Bronchial epithelial cell (primary cell): ENCODE measurements at regions not wholly inside any gene's neighbourhood (a gene's known extent, or its start where the extent isn't known, plus 50 kb on each side); places are given as distances from the start of the nearest gene placed in this dataset.

Experiments used
- DNase-seq: peaks from one replicate; pipeline ENCODE4 v3.0.0-alpha.2; 2010; ENCODE audit warnings: low read depth
- FAIRE-seq: peaks from 2 replicates; lab custom pipeline; 2011; peaks lifted over from hg19 to GRCh38; lab: Jason Lieb, UNC
- H3K27me3 ChIP-seq: 2 replicates; pipeline ENCODE4 v1.5.1; 2011; ENCODE audit warnings: low read length; ENCODE audit not compliant: control insufficient read depth, insufficient read depth
- H3K36me3 ChIP-seq: 2 replicates; pipeline ENCODE4 v1.5.1; 2011; ENCODE audit warnings: low read length; ENCODE audit not compliant: control insufficient read depth, insufficient read depth
- H3K4me3 ChIP-seq: 2 replicates; pipeline ENCODE4 v1.5.1; 2011; ENCODE audit warnings: mild to moderate bottlenecking, low read depth, low read length, control low read depth
- TF ChIP-seq, protein P1 (sequence below): IDR thresholded peaks from 2 replicates; pipeline ENCODE4 v1.5.1; 2011; ENCODE audit warnings: mild to moderate bottlenecking, moderate library complexity, low read length, control low read depth, inconsistent platforms; ENCODE audit not compliant: insufficient read depth, severe bottlenecking

DNA sequence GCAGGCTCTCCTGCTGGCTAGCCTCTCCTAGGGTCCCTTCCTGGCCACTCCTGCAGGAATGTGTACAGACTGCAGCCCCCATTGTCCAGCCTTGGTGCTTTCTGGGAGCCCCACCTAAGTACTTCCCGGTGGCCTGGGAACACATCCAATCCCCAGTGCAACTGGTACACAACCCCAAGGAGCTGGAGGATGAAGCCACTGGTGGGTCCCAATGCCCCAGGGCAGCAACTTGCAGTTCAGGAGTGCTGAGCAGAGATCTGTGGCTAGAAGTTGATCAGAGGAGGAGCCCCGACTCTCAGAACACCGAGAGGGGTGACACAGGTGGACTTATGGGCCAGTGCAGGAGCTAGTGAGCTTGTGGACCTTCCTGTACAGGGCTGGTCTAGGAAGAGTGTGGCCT, 1093.7 kb upstream of the ACO1 start:
- Histone ChIP-seq H3K27me3 (no peaks in the 10 kb centered on the region), H3K4me3 (no peak overlapping the region), H3K36me3 (no peaks in the 10 kb centered on the region)
- TF ChIP-seq, protein P1, sequence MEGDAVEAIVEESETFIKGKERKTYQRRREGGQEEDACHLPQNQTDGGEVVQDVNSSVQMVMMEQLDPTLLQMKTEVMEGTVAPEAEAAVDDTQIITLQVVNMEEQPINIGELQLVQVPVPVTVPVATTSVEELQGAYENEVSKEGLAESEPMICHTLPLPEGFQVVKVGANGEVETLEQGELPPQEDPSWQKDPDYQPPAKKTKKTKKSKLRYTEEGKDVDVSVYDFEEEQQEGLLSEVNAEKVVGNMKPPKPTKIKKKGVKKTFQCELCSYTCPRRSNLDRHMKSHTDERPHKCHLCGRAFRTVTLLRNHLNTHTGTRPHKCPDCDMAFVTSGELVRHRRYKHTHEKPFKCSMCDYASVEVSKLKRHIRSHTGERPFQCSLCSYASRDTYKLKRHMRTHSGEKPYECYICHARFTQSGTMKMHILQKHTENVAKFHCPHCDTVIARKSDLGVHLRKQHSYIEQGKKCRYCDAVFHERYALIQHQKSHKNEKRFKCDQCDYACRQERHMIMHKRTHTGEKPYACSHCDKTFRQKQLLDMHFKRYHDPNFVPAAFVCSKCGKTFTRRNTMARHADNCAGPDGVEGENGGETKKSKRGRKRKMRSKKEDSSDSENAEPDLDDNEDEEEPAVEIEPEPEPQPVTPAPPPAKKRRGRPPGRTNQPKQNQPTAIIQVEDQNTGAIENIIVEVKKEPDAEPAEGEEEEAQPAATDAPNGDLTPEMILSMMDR = no peak
- FAIRE-seq (no peak), DNase-seq (no peak)

DNA sequence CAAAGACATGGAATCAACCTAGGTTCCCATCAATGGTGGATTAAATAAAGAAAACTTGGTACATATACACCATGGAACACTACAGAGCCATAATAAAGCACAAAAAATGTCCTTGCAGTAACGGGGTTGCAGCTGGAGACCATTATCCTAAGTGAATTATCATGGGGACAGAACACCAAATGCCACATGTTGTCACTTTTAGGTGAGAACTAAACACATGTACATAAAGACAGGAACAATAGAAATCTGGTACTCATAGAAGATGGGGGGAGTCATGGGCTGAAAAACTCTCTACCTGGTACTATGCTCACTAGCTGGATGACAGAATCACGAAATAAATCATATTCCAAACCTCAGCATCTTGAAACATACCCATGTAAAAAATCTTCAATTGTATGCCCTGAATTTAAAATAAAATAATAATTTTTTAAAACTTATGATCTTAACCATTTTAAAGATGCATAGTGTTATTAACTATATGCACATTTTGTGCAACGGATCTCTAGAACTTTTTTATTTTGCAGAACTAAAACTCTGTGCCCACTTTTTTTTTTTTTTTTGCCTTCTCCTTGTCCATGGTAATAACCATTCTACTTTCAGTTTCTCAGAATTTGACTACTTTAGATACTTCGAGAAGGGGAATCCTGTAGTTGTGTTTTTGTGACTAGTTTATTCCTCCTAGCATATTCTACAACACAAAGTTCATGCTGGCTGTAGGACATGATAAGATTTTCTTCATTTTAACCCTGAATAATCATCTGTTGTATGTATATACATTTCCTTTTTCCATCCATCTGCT, 1081.6 kb upstream of the ACO1 start:
- no peak for FAIRE-seq

DNA sequence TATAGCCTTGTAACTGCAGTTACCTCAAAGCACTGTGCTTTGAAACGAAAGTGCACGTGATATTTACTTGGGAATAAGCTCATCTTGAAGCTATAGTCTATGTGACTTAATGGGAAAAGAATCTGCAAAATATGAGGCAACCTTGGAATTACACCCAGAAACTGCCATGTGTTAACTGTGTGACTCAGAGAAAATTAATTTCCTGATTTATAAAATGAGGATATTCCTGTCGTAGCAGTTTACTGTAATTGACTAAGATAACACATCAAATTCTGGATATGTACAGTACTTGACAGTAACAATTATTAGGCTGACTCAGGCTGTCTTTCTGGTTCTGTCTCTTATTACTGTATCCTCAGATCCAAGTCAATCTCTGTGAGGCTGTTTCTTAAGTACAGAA, 1079.9 kb upstream of the ACO1 start:
- TF ChIP-seq, protein P1 = no peak
- DNase-seq (peak; percentile 99), FAIRE-seq (no peak)
- no peak overlapping the region for H3K4me3 ChIP-seq
- no peaks in the 10 kb centered on the region for H3K27me3 ChIP-seq
- no peaks in the 10 kb centered on the region for H3K36me3 ChIP-seq

More for the DNA sequence above, 1081.6 kb upstream of the ACO1 start:
- DNase-seq = no peak
- TF ChIP-seq, protein P1 = no peak
- H3K27me3 ChIP-seq = no peaks in the 10 kb centered on the region
- no peaks in the 10 kb centered on the region for H3K36me3 ChIP-seq
- no peak overlapping the region for H3K4me3 ChIP-seq

DNA sequence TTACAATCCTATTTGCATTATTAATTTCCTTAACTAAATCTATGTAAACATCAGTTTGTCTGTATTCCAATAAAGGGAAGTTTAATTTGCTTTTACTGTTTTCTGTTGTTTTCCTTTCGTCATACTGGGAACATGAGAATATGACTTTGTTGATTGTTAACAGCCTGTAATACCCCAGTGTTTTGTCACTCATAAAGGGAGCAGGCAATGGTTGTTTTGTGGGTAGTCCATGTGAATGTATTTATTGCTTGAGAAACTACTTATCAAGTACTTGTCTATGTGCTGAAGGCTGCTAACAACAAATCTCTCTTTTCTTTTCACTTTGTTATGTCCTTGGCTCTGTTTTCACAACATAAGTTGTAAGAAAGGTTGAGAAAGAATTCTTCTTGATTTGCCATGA, 1070.2 kb upstream of the ACO1 start:
- Histone ChIP-seq H3K36me3 (no peaks in the 10 kb centered on the region), H3K4me3 (no peak overlapping the region), H3K27me3 (no peaks in the 10 kb centered on the region)
- DNase-seq (no peak), FAIRE-seq (no peak)
- TF ChIP-seq, protein P1 = no peak

DNA sequence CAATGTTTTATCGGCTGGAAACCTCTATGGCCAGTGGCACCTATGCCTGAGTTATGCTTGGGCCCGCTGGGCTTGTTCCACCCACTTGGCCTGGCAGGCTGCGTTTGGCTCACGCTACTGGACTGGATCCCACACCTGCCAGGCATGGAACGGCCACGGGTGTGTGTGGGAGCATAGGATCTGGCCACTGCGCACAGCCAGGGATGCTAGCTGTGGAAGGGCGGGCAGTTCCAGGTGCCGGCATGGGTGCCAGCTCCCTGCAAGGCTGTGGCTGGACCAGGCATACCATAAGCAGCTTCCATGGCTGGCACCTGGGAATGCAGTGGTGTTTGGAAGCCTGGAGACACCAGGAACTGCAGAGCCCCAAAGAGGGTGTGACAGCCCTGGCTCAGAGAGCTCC, 1063.9 kb upstream of the ACO1 start:
- Histone ChIP-seq H3K27me3 (no peaks in the 10 kb centered on the region), H3K36me3 (no peaks in the 10 kb centered on the region), H3K4me3 (no peak overlapping the region)
- DNase-seq = no peak
- TF ChIP-seq, protein P1 = no peak
- no peak for FAIRE-seq

DNA sequence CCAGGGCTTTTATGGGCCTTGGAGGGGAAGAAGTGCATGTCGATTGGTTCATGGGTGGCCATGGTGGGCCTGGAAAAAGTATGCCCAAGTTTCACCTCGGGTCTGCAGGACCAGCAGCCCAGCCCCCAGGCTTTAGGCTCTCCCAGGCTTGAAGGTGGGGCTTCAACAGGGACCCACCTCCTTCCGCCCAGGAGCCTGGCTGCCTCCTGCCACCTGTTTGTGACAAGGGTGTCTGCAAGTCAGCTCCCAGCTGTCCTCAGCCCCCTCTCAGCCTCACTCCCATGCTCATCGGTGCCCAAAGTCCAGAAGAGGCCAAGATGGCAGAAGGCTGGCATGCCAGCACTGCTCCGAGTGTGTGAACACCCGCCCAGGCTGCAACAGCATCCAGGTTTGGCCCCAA, 1063.2 kb upstream of the ACO1 start:
- FAIRE-seq = no peak
- no peak for DNase-seq
- Histone ChIP-seq H3K27me3 (no peaks in the 10 kb centered on the region), H3K36me3 (no peaks in the 10 kb centered on the region), H3K4me3 (no peak overlapping the region)
- TF ChIP-seq, protein P1 = no peak
